ENCODE measurements at regions not wholly inside any gene's neighbourhood (a gene's known extent, or its start where the extent isn't known, plus 50 kb on each side); places are given as distances from the start of the nearest gene placed in this dataset.

DNA sequence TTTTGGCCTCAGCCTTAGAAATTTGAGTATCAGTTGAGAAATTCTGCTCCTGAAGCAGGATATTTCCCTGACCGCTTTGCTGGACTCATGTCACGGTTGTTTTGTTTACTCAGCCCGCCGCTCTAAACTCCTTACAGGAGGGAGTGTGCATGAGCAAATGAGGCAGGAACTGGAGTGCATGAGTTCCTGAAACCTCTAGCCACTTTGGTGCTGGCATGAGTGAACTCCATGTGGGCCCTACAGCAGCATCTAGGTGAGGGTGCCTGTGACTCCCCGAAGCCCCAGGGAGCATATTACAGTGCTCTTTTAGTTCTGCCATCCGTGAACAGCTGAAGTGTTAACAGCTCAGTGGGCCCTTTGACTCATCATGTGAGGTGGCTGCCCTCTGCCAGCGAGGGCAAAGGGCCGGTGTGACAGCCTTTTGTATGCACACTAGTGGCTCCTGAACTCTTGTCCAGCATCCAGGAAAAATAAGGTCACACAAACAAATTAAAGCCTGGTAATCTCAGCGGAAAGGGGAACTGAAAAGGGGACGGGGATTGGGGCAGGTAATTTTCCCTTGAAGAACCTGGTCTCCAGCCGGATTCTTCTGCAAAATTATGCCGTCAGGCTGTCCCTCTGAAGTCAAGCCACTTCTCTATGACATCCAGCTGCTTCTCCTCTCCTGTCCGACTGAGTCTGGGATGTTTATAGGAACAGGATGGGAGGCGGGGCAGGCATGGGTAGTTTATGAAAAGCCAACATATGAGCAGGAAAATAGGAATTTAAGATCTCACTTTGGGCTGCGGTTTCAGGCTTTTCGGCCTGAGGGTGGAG, 1668.7 kb downstream of the SUCLG1 start:
- TF ChIP-seq, protein P1, sequence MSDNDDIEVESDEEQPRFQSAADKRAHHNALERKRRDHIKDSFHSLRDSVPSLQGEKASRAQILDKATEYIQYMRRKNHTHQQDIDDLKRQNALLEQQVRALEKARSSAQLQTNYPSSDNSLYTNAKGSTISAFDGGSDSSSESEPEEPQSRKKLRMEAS (IDR thresholded peaks at IDR 0.05) = no peak
- no peak for TF ChIP-seq NFIC (IDR thresholded peaks at IDR 0.05)
- TF ChIP-seq EGR1 (IDR thresholded peaks at IDR 0.05) = no peak
- no peak for TF ChIP-seq RAD21 (IDR thresholded peaks at IDR 0.05; ENCODE audit: low read depth)
- TF ChIP-seq, protein P2, sequence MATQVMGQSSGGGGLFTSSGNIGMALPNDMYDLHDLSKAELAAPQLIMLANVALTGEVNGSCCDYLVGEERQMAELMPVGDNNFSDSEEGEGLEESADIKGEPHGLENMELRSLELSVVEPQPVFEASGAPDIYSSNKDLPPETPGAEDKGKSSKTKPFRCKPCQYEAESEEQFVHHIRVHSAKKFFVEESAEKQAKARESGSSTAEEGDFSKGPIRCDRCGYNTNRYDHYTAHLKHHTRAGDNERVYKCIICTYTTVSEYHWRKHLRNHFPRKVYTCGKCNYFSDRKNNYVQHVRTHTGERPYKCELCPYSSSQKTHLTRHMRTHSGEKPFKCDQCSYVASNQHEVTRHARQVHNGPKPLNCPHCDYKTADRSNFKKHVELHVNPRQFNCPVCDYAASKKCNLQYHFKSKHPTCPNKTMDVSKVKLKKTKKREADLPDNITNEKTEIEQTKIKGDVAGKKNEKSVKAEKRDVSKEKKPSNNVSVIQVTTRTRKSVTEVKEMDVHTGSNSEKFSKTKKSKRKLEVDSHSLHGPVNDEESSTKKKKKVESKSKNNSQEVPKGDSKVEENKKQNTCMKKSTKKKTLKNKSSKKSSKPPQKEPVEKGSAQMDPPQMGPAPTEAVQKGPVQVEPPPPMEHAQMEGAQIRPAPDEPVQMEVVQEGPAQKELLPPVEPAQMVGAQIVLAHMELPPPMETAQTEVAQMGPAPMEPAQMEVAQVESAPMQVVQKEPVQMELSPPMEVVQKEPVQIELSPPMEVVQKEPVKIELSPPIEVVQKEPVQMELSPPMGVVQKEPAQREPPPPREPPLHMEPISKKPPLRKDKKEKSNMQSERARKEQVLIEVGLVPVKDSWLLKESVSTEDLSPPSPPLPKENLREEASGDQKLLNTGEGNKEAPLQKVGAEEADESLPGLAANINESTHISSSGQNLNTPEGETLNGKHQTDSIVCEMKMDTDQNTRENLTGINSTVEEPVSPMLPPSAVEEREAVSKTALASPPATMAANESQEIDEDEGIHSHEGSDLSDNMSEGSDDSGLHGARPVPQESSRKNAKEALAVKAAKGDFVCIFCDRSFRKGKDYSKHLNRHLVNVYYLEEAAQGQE (IDR thresholded peaks at IDR 0.05; ENCODE audit: low read depth) = no peak
- TF ChIP-seq TCF12 (IDR thresholded peaks at IDR 0.05; ENCODE audit: low read depth) = no peak
- TF ChIP-seq YY1 (IDR thresholded peaks at IDR 0.05; ENCODE audit: low read depth) = no peak
- no peak for TF ChIP-seq EP300 (IDR thresholded peaks at IDR 0.05; ENCODE audit: borderline replicate concordance)
- TF ChIP-seq TAF1 (IDR thresholded peaks at IDR 0.05; ENCODE audit: low read depth) = no peak
- no peak for TF ChIP-seq CREB1 (IDR thresholded peaks at IDR 0.05; ENCODE audit: low read depth)
